ENCODE measurements at regions not wholly inside any gene's neighbourhood (a gene's known extent, or its start where the extent isn't known, plus 50 kb on each side); places are given as distances from the start of the nearest gene placed in this dataset.
"Not testable (repeated sequence)": the region's sequence is repeated elsewhere in the genome, so short reads cannot be mapped to it uniquely, and the experiment has no call there.

DNA sequence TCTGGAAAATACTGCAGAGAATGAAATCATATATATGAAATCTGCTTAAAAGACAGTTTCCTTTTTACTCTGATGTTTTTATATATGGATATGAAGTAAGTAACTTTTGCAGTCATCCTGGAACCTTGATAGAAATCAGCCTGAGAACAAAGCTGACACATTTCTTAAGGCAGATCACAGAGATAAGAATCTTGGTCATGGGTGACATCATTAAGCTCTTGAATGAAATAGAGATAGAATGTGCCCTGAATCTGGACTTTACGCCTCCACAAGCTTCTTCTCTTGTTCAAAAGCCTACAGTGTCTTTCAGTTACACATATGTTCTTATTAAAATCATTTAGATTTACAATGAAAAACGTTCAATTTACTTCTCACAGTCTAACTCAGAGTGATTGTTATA lies 319.1 kb upstream of the CNTNAP2 start:
- H3K4me3 ChIP-seq = no peak overlapping the region

DNA sequence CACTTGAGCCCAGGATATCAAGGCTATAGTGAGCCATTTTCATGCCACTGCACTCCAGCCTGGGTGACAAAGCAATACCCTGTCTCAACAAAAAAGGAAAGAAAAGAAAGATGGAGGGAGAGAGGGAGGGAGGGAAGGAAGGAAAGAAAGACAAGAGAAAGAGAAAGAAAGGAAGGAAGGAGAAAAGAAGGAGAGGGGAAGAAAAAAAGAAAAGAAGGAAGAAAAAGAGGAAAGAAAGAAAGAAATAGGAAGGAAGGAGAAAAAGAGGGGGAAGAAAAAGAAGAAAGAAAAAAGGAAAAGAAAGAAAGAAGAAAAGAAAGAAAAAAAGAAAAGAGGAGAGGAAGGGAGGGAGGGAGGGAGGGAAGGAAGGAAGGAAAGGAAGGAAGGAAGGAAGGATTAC lies 321.5 kb upstream of the CNTNAP2 start:
- no peaks in the 10 kb centered on the region for H3K4me1 ChIP-seq (ENCODE audit: insufficient read depth)
- DNase-seq = no peak
- intact Hi-C loops (cut with DNase I) = no loop called here
- no peak overlapping the region for H3K27ac ChIP-seq
- H3K27me3 ChIP-seq = no peaks in the 10 kb centered on the region
- TF ChIP-seq, protein P1, sequence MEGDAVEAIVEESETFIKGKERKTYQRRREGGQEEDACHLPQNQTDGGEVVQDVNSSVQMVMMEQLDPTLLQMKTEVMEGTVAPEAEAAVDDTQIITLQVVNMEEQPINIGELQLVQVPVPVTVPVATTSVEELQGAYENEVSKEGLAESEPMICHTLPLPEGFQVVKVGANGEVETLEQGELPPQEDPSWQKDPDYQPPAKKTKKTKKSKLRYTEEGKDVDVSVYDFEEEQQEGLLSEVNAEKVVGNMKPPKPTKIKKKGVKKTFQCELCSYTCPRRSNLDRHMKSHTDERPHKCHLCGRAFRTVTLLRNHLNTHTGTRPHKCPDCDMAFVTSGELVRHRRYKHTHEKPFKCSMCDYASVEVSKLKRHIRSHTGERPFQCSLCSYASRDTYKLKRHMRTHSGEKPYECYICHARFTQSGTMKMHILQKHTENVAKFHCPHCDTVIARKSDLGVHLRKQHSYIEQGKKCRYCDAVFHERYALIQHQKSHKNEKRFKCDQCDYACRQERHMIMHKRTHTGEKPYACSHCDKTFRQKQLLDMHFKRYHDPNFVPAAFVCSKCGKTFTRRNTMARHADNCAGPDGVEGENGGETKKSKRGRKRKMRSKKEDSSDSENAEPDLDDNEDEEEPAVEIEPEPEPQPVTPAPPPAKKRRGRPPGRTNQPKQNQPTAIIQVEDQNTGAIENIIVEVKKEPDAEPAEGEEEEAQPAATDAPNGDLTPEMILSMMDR (IDR thresholded peaks at IDR 0.05) = no peak
- TF ChIP-seq EP300 (IDR thresholded peaks at IDR 0.05) (no peak), POLR2A (IDR thresholded peaks at IDR 0.05) (no peak)
- no peaks in the 10 kb centered on the region for H3K36me3 ChIP-seq
- no peaks in the 10 kb centered on the region for H3K9me3 ChIP-seq
- H3K4me3 ChIP-seq = no peak overlapping the region

More for the DNA sequence above, 319.1 kb upstream of the CNTNAP2 start:
- Histone ChIP-seq H3K27me3 (no peaks in the 10 kb centered on the region), H3K27ac (no peak overlapping the region), H3K36me3 (no peaks in the 10 kb centered on the region), H3K4me1 (ENCODE audit: insufficient read depth) (no peaks in the 10 kb centered on the region), H3K9me3 (no peaks in the 10 kb centered on the region)
- TF ChIP-seq, protein P1 (IDR thresholded peaks at IDR 0.05) = no peak
- TF ChIP-seq EP300 (IDR thresholded peaks at IDR 0.05) (no peak), POLR2A (IDR thresholded peaks at IDR 0.05) (no peak)
- no peak for DNase-seq
- intact Hi-C loops (cut with DNase I) = no loop called here
- 62 to 68% (median 64%) methylated on average over 2 of the region's 2 CpGs for WGBS, 3 donors

GRCh38 chr7:145784809-145785780 lies 331.5 kb upstream of the CNTNAP2 start:
- no peaks in the 10 kb centered on the region for H3K9me3 ChIP-seq
- H3K4me3 ChIP-seq = no peak overlapping the region
- WGBS, 3 donors = 90 to 94% (median 91%) methylated on average over 20 of the region's 20 CpGs
- TF ChIP-seq, protein P1 (IDR thresholded peaks at IDR 0.05) = no peak
- TF ChIP-seq EP300 (IDR thresholded peaks at IDR 0.05) (no peak), POLR2A (IDR thresholded peaks at IDR 0.05) (no peak)
- H3K27me3 ChIP-seq = no peaks in the 10 kb centered on the region
- H3K27ac ChIP-seq = no peak overlapping the region
- intact Hi-C loops (cut with DNase I) = no loop called here
- DNase-seq = no peak
- no peaks in the 10 kb centered on the region for H3K36me3 ChIP-seq
- H3K4me1 ChIP-seq (ENCODE audit: insufficient read depth) = no peaks in the 10 kb centered on the region

- H3K27ac ChIP-seq; H3K36me3 ChIP-seq; intact Hi-C loops (cut with DNase I); H3K27me3 ChIP-seq; DNase-seq; H3K4me3 ChIP-seq; H3K9me3 ChIP-seq; H3K4me1 ChIP-seq (ENCODE audit: insufficient read depth): not testable (repeated sequence)
- WGBS, 3 donors = 63 to 72% (median 68%) methylated on average over 2 of the region's 2 CpGs
Measured at GRCh38 chr7:145781388-145781787, 335.2 kb upstream of the CNTNAP2 start.

DNA sequence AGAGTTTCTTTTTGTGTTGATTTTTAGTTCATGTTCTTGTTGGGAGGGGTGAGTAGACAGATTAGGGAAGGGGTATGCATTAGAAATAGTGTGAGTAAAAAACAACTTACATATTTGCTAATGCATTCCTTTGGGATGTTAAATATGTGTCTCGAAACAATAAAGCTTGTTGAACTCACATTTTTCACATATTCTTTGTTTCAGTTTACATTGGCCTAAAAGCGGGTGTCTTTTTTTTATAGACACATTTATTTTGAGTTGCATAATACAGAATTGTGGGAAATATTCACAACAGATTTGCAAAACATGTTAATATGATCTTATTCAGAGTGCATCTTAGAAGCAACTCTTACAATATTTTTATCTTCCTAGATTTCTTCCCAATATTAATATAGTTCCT lies 337.5 kb upstream of the CNTNAP2 start:
- 45 to 56% (median 50%) methylated on average over 2 of the region's 2 CpGs for WGBS, 3 donors
- H3K9me3 ChIP-seq = no peaks in the 10 kb centered on the region
- no peaks in the 10 kb centered on the region for H3K36me3 ChIP-seq
- no peak for DNase-seq
- no peak overlapping the region for H3K27ac ChIP-seq
- TF ChIP-seq, protein P1 (IDR thresholded peaks at IDR 0.05) = no peak
- no peak for TF ChIP-seq EP300 (IDR thresholded peaks at IDR 0.05)
- TF ChIP-seq POLR2A (IDR thresholded peaks at IDR 0.05) = no peak
- H3K4me1 ChIP-seq (ENCODE audit: insufficient read depth) = no peaks in the 10 kb centered on the region
- intact Hi-C loops (cut with DNase I) = no loop called here
- H3K27me3 ChIP-seq = no peaks in the 10 kb centered on the region
- H3K4me3 ChIP-seq = no peak overlapping the region
